Islet of Langerhans (tissue), 1 donor: ENCODE measurements at regions not wholly inside any gene's neighbourhood (a gene's known extent, or its start where the extent isn't known, plus 50 kb on each side); places are given as distances from the start of the nearest gene placed in this dataset.

Source experiments
- FAIRE-seq: peaks from one replicate; lab custom pipeline; 2011; peaks lifted over from hg19 to GRCh38; lab: Jason Lieb, UNC

DNA sequence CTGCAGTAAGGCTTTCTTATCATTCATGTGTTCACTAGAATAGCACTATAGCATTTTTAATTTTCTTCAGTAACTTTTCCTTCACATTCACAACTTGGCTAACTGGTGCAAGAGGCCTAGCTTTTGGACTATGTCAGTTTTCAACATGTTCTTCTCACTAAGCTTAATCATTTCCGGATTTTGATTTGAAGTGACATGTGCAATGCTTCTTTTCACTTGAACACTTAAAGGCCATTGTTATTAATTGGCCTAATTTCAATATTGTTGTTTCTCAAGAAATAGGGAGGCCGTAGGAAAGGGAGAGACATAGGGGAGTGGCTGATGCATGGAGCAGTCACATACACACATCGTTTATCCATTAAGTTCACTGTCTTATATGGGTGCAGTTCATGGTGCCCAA lies 151.2 kb upstream of the NFE2L3 start:
- FAIRE-seq = no peak

- no peak for FAIRE-seq
Measured at GRCh38 chr7:26001662-26002244, 150.2 kb upstream of the NFE2L3 start.

- no peak for FAIRE-seq
Measured at GRCh38 chr7:26005683-26006410, 146.2 kb upstream of the NFE2L3 start.

DNA sequence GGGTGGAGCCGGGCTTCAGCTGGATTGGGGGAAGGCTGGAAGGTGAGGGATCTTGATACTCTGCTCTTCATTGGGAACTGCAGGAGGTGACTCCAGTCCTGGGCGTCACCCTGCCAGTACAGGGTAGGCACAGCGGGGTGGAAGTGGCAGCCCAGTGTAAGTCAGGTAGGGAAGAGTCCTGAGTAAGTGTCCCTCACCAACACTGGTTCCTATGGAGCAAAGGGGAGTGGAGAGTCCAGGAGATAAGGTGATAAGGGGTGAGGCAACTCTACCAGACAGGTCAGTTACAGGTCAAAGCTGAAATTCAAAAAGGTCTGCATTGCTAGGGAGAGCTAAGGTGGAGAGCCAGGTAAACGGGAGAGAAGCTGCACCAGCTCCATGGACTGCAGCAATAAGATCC lies 145.6 kb upstream of the NFE2L3 start:
- FAIRE-seq = no peak

DNA sequence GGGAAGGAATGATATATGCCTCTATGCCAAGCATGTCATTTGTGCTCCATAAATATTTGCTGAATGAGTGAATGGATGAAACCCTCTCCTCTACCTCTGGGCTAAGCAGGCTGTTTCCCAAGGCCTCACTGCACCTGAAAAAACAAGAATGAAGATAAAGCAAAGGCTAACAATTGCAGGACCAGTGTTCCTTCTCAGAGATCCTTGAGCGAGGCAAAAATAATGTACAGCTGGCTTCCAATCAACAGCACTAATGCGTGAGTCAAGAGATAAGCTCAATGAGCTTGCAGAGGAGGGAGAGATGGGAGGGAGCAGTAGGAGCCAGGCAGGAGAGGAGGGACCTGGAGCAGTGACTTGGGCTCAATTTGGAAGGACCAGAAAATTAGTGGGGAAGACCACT lies 144.5 kb upstream of the NFE2L3 start:
- FAIRE-seq = no peak

GRCh38 chr7:26008428-26008827 lies 143.6 kb upstream of the NFE2L3 start:
- FAIRE-seq = no peak

- no peak for FAIRE-seq
Measured at GRCh38 chr7:26011039-26011696, 140.8 kb upstream of the NFE2L3 start.

DNA sequence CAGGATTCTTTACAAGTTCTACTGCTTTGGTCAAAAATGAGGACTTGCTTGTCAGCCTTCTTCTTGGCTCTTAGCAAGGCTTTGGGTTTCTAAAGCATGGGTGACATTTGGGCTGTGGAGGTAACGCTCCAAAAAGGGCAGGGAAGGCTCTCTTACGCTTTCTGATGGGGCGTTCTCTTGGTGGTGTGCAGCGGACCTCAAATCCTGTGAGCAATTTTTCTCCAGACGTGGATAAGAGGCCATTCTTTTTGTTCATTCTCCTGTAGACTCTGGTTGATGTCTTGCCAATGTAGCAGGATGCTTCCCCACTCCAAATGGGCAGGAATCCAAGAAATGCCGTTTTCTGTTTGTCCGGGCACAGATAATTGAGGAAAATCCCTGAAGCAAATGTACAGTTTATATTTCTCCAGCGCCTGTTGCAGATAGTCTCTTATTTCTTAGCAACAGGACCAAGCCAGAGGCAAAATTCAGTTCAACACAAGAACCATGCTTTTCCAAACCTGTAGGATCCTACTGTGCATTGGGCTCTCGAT lies 138.4 kb upstream of the NFE2L3 start:
- FAIRE-seq = no peak

DNA sequence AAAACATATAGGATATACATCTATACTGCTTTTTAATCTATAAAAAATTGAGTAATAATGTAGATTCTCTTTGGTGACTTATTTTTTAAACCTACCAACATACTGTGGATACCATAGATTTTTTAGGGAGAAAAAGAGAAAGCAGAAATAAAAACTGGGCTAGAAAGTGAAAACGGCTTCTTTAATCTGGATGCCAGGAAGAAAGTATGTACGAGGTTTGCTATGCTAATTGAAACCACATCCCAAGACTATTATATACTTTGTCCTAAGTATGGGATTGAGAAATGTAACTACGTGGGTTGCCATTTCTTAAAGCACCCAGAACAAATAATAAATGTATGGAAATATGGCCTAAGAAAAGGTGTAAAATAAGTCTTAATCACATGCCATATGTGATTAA lies 129.0 kb upstream of the NFE2L3 start:
- no peak for FAIRE-seq

- FAIRE-seq = no peak
Measured at GRCh38 chr7:26029911-26030310, 122.1 kb upstream of the NFE2L3 start.

DNA sequence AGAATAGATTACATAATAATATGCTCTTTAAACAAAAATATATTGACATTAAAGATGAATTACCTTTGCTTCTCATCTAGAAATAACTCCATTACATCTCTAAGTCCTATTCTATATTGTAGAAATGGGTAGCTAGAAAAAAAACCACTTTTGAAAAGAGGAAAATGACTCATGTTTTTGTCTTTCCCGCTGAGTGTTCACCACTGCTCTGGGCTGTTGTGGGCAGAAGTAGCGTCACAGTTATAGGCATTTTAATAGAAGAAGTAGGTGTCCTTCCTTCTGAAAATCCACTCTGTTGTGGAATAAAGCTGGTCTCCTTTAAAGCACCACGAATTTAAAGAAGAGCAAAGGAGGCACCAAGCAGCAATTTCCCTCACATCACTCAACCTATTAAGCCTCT lies 117.6 kb upstream of the NFE2L3 start:
- FAIRE-seq = no peak

- FAIRE-seq = no peak
Measured at GRCh38 chr7:26035552-26035951, 116.4 kb upstream of the NFE2L3 start.

- FAIRE-seq = no peak
Measured at GRCh38 chr7:26036092-26036491, 115.9 kb upstream of the NFE2L3 start.

GRCh38 chr7:26038201-26038990 lies 113.6 kb upstream of the NFE2L3 start:
- no peak for FAIRE-seq

- FAIRE-seq = no peak
Measured at GRCh38 chr7:26040085-26040484, 111.9 kb upstream of the NFE2L3 start.

GRCh38 chr7:26042237-26042636 lies 109.8 kb upstream of the NFE2L3 start:
- FAIRE-seq = no peak

GRCh38 chr7:26043801-26044200 lies 108.2 kb upstream of the NFE2L3 start:
- FAIRE-seq = no peak

GRCh38 chr7:26044320-26044719 lies 107.7 kb upstream of the NFE2L3 start:
- no peak for FAIRE-seq

DNA sequence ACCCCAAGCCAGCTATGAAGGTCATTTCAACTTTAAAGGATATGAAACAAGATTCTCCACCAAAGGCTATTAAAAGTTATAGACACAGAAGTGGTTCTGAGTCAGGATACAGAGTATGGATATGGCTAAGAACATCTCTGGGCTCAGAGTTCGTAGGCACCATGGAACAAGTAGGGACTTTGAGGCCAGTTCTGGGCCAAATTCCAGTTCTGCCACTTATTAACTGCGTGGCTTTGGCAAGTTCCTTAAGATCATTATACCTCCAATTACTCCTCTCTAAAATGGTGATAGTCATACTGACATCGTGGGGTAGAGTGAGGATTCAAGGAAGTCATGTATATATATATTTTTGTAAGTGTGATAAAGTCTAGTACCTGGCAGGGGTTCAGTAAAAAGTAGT lies 105.8 kb upstream of the NFE2L3 start:
- no peak for FAIRE-seq

DNA sequence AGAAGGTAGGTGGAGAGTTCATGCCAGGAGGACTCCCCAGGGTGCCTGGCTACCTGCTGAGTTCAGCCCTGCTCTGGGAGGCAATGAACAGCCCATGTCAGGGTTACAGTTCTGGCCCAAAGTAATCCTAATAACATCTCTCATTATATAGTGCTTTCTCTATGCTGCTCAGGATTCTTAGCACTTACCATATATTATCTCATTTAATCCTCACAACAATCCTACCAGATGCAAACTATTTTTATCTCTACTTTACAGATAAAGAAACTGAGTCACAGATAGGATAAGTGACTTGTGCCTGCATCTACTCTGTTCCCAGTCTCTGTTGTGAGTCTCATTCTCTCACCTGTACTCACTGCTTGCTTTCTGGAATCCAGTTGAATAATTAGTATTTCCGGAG lies 105.1 kb upstream of the NFE2L3 start:
- FAIRE-seq = no peak

DNA sequence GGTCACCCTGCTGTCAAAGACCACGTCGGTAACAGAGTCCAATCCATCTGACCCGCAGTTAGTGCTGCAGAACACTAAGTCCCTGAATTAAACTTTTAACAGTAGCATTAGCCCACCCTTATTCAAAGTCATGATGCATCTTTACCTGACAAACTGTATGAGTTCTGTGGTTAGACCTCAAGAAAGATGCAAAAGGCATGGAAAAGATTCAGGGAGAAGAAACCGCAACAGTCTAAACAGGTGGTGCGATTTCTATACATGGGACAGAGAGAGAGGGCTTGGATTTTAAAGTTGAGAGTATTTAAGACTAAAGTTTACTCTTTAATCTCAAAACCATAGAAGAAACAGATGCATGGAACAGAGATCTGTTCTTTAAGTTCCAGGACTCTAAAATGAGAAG lies 103.3 kb upstream of the NFE2L3 start:
- no peak for FAIRE-seq

DNA sequence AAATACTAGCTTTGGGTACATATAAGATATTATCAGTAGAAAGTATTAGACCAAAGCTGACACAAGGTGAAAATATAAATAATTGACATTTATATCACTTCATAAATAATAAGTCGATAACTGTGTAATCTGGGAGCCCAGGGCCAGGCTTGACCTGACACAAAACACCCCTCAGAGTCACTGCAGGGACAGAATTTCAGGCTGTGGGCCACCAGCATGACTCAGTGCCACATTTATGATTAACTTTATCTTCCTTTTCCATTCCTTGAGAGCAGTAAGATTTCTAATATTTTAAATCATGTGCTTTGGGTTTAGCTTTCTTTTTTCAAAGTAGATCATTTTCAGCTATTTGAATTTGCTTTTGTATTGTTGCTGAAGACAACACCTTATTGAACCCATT lies 102.9 kb upstream of the NFE2L3 start:
- FAIRE-seq = no peak

DNA sequence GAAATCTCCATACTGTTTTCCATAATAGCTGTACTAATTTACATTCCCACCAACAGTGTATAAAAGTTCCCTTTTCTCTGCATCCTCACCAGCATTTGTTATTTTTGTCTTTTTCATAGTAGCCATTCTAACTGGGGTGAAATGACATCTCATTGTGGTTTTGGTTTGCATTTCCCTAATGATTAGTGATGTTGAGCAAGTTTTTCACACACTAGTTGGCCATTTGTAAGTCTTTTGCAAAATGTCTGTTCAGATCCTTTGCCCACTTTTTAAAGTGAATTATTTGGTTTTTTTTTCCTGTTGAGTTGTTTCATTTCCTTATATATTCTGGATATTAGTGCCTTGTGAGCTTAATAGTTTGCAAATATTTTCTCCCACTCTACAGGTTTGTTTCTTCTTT lies 101.0 kb upstream of the NFE2L3 start:
- FAIRE-seq = no peak
